HCT116 (cell line): ENCODE measurements at regions not wholly inside any gene's neighbourhood (a gene's known extent, or its start where the extent isn't known, plus 50 kb on each side); places are given as distances from the start of the nearest gene placed in this dataset.

Experiments used
- ATAC-seq: fragments of 200-7000 bp; cut with Tn5 transposase; 2 replicates; pipeline ENCODE4 v1.9.1; 2020; ENCODE audit warnings: mild to moderate bottlenecking, moderate library complexity
- BruUV-seq: library from RNA; stranded (reverse); fragments of 400-500 nt; replicated peaks from 2 replicates; lab custom pipeline; 2021; lab: Mats Ljungman, UMichigan
- CTCF ChIA-PET: fragments of 300-600 bp; sonication (Branson Sonifier 250); formaldehyde crosslinking; loops from one replicate; lab custom pipeline; 2021; ENCODE audit warnings: antibody characterized with exemption; lab: Charles Lee
- POLR2A ChIA-PET: fragments of 300-600, 350-600 bp; sonication (Branson Sonifier 250); formaldehyde crosslinking; loops from one replicate; lab custom pipeline; 2021; ENCODE audit warnings: antibody characterized with exemption; lab: Charles Lee
- RAD21 ChIA-PET, 2 experiments: fragments of 300-600 bp; sonication (Branson Sonifier 250); formaldehyde crosslinking; loops; one replicate each; lab custom pipeline; 2023; ENCODE audit warnings: low total read pairs in 2 of 2; ENCODE audit not compliant: uncharacterized antibody in 2 of 2, unreplicated experiment in 2 of 2, low non-redundant PET in 1 of 2; lab: Charles Lee
- DNase-seq: peaks from one replicate; pipeline ENCODE4 v3.0.0-alpha.2; 2010; ENCODE audit warnings: low read depth, low spot score
- H2AFZ ChIP-seq: fragments of 200-600 bp; shearing (Covaris generic), sonication (generic); 2 replicates; pipeline ENCODE4 v1.6.1; 2017; ENCODE audit warnings: low read depth, mixed run types, mixed read lengths, antibody characterized with exemption, low read length; ENCODE audit not compliant: poor library complexity, severe bottlenecking
- H3K27ac ChIP-seq: 2 replicates; pipeline ENCODE4 v1.5.1; 2012; ENCODE audit warnings: low read depth, low read length
- H3K27me3 ChIP-seq: fragments of 200-600 bp; sonication (generic); 2 replicates; pipeline ENCODE4 v1.6.1; 2016; ENCODE audit warnings: mixed run types, low read length, mixed read lengths; ENCODE audit not compliant: insufficient read depth
- H3K36me3 ChIP-seq, 2 experiments: fragments of 200-500 bp in 1 of 2; fragments of 200-600 bp in 1 of 2; sonication (Bioruptor generic) in 1 of 2; sonication (generic) in 1 of 2; 2 replicates each; pipeline versions ENCODE4 v1.5.1 to v1.6.1; 2014 to 2016; ENCODE audit warnings: low read length in 2 of 2, inconsistent platforms in 1 of 2, mixed read lengths in 1 of 2, mixed run types in 1 of 2; ENCODE audit not compliant: insufficient read depth in 2 of 2, control insufficient read depth in 1 of 2
- H3K4me1 ChIP-seq, 2 experiments: fragments of 200-600 bp in 1 of 2; sonication (generic) in 1 of 2; 2 replicates each; pipeline versions ENCODE4 v1.5.1 to v1.6.1; 2012 to 2017; ENCODE audit warnings: low read length in 2 of 2, inconsistent platforms in 1 of 2, mild to moderate bottlenecking in 1 of 2, mixed read lengths in 1 of 2, mixed run types in 1 of 2, moderate library complexity in 1 of 2; ENCODE audit not compliant: insufficient read depth in 2 of 2, control insufficient read depth in 1 of 2
- H3K4me2 ChIP-seq: fragments of 200-600 bp; sonication (generic); 2 replicates; pipeline ENCODE4 v1.6.1; 2017; ENCODE audit warnings: mixed run types, low read length, mixed read lengths
- H3K4me3 ChIP-seq, 2 experiments: fragments of 200-600 bp in 1 of 2; sonication (generic) in 1 of 2; replicated peaks in 1 of 2; 2 replicates each; pipeline ENCODE4 v1.5.1; 2011 to 2016; ENCODE audit warnings: low read length in 2 of 2, control low read depth in 1 of 2, low read depth in 1 of 2, mild to moderate bottlenecking in 1 of 2, mixed read lengths in 1 of 2, mixed run types in 1 of 2
- H3K79me2 ChIP-seq: fragments of 200-600 bp; sonication (generic); 2 replicates; pipeline ENCODE4 v1.6.1; 2017; ENCODE audit warnings: mild to moderate bottlenecking, mixed run types, low read length, moderate library complexity, mixed read lengths; ENCODE audit not compliant: insufficient read depth
- H3K9ac ChIP-seq: fragments of 200-600 bp; sonication (generic); 2 replicates; pipeline ENCODE4 v1.6.1; 2016; ENCODE audit warnings: low read length, mixed read lengths
- H3K9me2 ChIP-seq: fragments of 200-600 bp; sonication (generic), shearing (Covaris generic); 2 replicates; pipeline ENCODE4 v1.6.1; 2017; ENCODE audit warnings: mixed run types, mild to moderate bottlenecking, moderate library complexity; ENCODE audit not compliant: insufficient read depth
- H3K9me3 ChIP-seq, 2 experiments: fragments of 200-500 bp in 1 of 2; fragments of 200-600 bp in 1 of 2; sonication (Bioruptor generic) in 1 of 2; sonication (generic) in 1 of 2; 2 replicates each; pipeline ENCODE4 v1.6.1; 2014 to 2017; ENCODE audit warnings: low read length in 2 of 2, mixed read lengths in 2 of 2, inconsistent platforms in 1 of 2, low read depth in 1 of 2, mild to moderate bottlenecking in 1 of 2, mixed run types in 1 of 2, moderate library complexity in 1 of 2; ENCODE audit not compliant: control insufficient read depth in 1 of 2, insufficient read depth in 1 of 2
- H4K20me1 ChIP-seq: fragments of 200-600 bp; sonication (generic), shearing (Covaris generic); 2 replicates; pipeline ENCODE4 v1.6.1; 2017; ENCODE audit warnings: mixed run types, mild to moderate bottlenecking, moderate library complexity; ENCODE audit not compliant: insufficient read depth
- CEBPB ChIP-seq: IDR thresholded peaks from 2 replicates; pipeline ENCODE4 v1.6.1; 2012; ENCODE audit warnings: low read depth
- EGR1 ChIP-seq: IDR thresholded peaks from 2 replicates; pipeline ENCODE4 v1.6.1; 2012; ENCODE audit warnings: low read depth
- ELF1 ChIP-seq: IDR thresholded peaks from 2 replicates; pipeline ENCODE4 v1.6.1; 2012; ENCODE audit warnings: low read depth, borderline replicate concordance
- EZH2 ChIP-seq: fragments of 200-600 bp; sonication (generic); IDR thresholded peaks from 2 replicates; pipeline ENCODE4 v1.6.1; 2017; ENCODE audit warnings: antibody characterized with exemption, mixed run types
- EZH2phosphoT487 ChIP-seq: fragments of 200-600 bp; IDR thresholded peaks from 2 replicates; pipeline ENCODE4 v1.6.1; 2018; ENCODE audit warnings: antibody characterized with exemption, borderline replicate concordance
- FOSL1 ChIP-seq: IDR thresholded peaks from 2 replicates; pipeline ENCODE4 v1.6.1; 2012; ENCODE audit warnings: low read depth
- JUND ChIP-seq: IDR thresholded peaks from 2 replicates; pipeline ENCODE4 v1.6.1; 2012
- POLR2A ChIP-seq: IDR thresholded peaks from 2 replicates; pipeline ENCODE4 v1.7.0; 2011; ENCODE audit warnings: borderline replicate concordance; ENCODE audit not compliant: insufficient read depth, insufficient read length; ENCODE audit errors: extremely low read depth
- RAD21 ChIP-seq: IDR thresholded peaks from 2 replicates; pipeline ENCODE4 v1.6.1; 2012; ENCODE audit warnings: low read depth, mild to moderate bottlenecking
- REST ChIP-seq: IDR thresholded peaks from 2 replicates; pipeline ENCODE4 v1.6.1; 2012; ENCODE audit warnings: low read depth
- SIN3A ChIP-seq: IDR thresholded peaks from 2 replicates; pipeline ENCODE4 v1.6.1; 2012; ENCODE audit warnings: low read depth
- SP1 ChIP-seq: IDR thresholded peaks from 2 replicates; pipeline ENCODE4 v1.6.1; 2012; ENCODE audit warnings: low read depth
- TCF7L2 ChIP-seq: IDR thresholded peaks from 2 replicates; pipeline ENCODE4 v1.7.0; 2011; ENCODE audit warnings: borderline replicate concordance, inconsistent platforms; ENCODE audit not compliant: insufficient read depth, insufficient read length; ENCODE audit errors: extremely low read depth
- ZFX ChIP-seq: fragments of 450-650 bp; IDR thresholded peaks from 2 replicates; pipeline ENCODE4 v1.6.1; 2017
- ZNF274 ChIP-seq: fragments of 200-500 bp; sonication (Bioruptor generic); IDR thresholded peaks from 2 replicates; pipeline ENCODE4 v1.6.1; 2014; ENCODE audit warnings: mild to moderate bottlenecking, low read depth, low read length, inconsistent platforms
- intact Hi-C: fragments of 100-400 bp; cut with micrococcal nuclease; formaldehyde crosslinking; loops from 2 replicates; pipeline ENCODE4 v1.10.0; 2022
- TF ChIP-seq, protein P1 (sequence below): IDR thresholded peaks from 2 replicates; pipeline ENCODE4 v1.6.1; 2012

GRCh38 chr21:35420656-35421055 lies 371.6 kb upstream of the RUNX1 start:
- H2AFZ ChIP-seq, result no peak overlapping the region
- H3K4me2 ChIP-seq, result no peak overlapping the region
- ChIA-PET CTCF (no interaction called here), POLR2A (no interaction called here), RAD21 (no interaction called here)
- no peak for TF ChIP-seq SIN3A
- no peak for TF ChIP-seq FOSL1
- TF ChIP-seq EGR1, result no peak
- no peak for TF ChIP-seq POLR2A
- TF ChIP-seq, protein P1, sequence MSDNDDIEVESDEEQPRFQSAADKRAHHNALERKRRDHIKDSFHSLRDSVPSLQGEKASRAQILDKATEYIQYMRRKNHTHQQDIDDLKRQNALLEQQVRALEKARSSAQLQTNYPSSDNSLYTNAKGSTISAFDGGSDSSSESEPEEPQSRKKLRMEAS, result no peak
- no peak for TF ChIP-seq RAD21
- no peak for TF ChIP-seq ELF1
- no peaks in the 10 kb centered on the region for H3K79me2 ChIP-seq
- no peak overlapping the region for H3K9ac ChIP-seq
- no peaks in the 10 kb centered on the region for H3K27me3 ChIP-seq
- DNase-seq, result no peak
- H4K20me1 ChIP-seq, result no peaks in the 10 kb centered on the region
- no peak overlapping the region for H3K27ac ChIP-seq
- no peak for ATAC-seq
- intact Hi-C loops, result no loop called here
- no peaks in the 10 kb centered on the region for H3K4me1 ChIP-seq
- H3K4me3 ChIP-seq, result no peak overlapping the region
- H3K36me3 ChIP-seq, result no peaks in the 10 kb centered on the region
- peaks cover 0 to 4% of the 10 kb centered on the region in 2 experiments; a peak in 1 of 4 replicates for H3K9me3 ChIP-seq
- no TSS peak for BruUV-seq
- no peaks in the 10 kb centered on the region for H3K9me2 ChIP-seq

- ChIA-PET CTCF (interaction anchor here (0.8 kb wide), 1 partner anchor 422 kb away, joined by 3 read pairs; no protein-coding TSS in a partner anchor), POLR2A (no interaction called here), RAD21 (no interaction called here)
- no peak overlapping the region for H3K27ac ChIP-seq
- no peak overlapping the region for H3K4me2 ChIP-seq
- no peaks in the 10 kb centered on the region for H3K79me2 ChIP-seq
- ATAC-seq (no peak), DNase-seq (no peak)
- intact Hi-C loops, result no loop called here
- H2AFZ ChIP-seq, result no peak overlapping the region
- no peaks in the 10 kb centered on the region for H3K4me1 ChIP-seq
- H3K4me3 ChIP-seq, result no peak overlapping the region
- H3K9ac ChIP-seq, result no peak overlapping the region
- H3K36me3 ChIP-seq, result no peaks in the 10 kb centered on the region
- BruUV-seq, result no TSS peak
- TF ChIP-seq ZFX, result no peak
- TF ChIP-seq CEBPB, result no peak
- no peak for TF ChIP-seq ZNF274
- no peak for TF ChIP-seq EZH2
- TF ChIP-seq REST, result no peak
- no peak for TF ChIP-seq SP1
- TF ChIP-seq, protein P1, result no peak
- no peak for TF ChIP-seq TCF7L2
- TF ChIP-seq JUND, result no peak
- no peak for TF ChIP-seq EZH2phosphoT487
- H3K27me3 ChIP-seq, result no peaks in the 10 kb centered on the region
- H3K9me2 ChIP-seq, result no peaks in the 10 kb centered on the region
- no peaks in the 10 kb centered on the region for H4K20me1 ChIP-seq
- H3K9me3 ChIP-seq, result 0 out of 4 replicates have a peak, but pooled peaks cover 0 to 4% of the 10 kb centered on the region in 2 experiments
Observed at GRCh38 chr21:35417762-35418161, 368.7 kb upstream of the RUNX1 start.
